22Rv1 (cell line): ENCODE measurements at regions not wholly inside any gene's neighbourhood (a gene's known extent, or its start where the extent isn't known, plus 50 kb on each side); places are given as distances from the start of the nearest gene placed in this dataset.
"Not testable (repeated sequence)": the region's sequence is repeated elsewhere in the genome, so short reads cannot be mapped to it uniquely, and the experiment has no call there.

Source experiments
- H3K27ac ChIP-seq: fragments of 450-650 bp; 2 replicates; pipeline ENCODE4 v1.5.1; 2017
- CTCF ChIP-seq: fragments of 450-650 bp; IDR thresholded peaks from 2 replicates; pipeline ENCODE4 v1.5.1; 2017; ENCODE audit warnings: mild to moderate bottlenecking
- ZFX ChIP-seq: fragments of 450-650 bp; IDR thresholded peaks from 2 replicates; pipeline ENCODE4 v1.6.1; 2017; ENCODE audit warnings: antibody characterized with exemption, borderline replicate concordance

GRCh38 chr16:29114989-29115801 lies 130.3 kb downstream of the LAT start:
- TF ChIP-seq CTCF: peak; percentile 54
- not testable (repeated sequence) for H3K27ac ChIP-seq

- no peak for TF ChIP-seq ZFX
- TF ChIP-seq CTCF: no peak
- H3K27ac ChIP-seq: no peak overlapping the region
Observed at GRCh38 chr16:29114574-29114973, 129.7 kb downstream of the LAT start.

GRCh38 chr16:29113446-29113845 lies 128.6 kb downstream of the LAT start:
- H3K27ac ChIP-seq: not testable (repeated sequence)

GRCh38 chr16:29112755-29113347 lies 128.0 kb downstream of the LAT start:
- H3K27ac ChIP-seq: no peak overlapping the region
- TF ChIP-seq CTCF (no peak), ZFX (no peak)

GRCh38 chr16:29111901-29112680 lies 127.2 kb downstream of the LAT start:
- not testable (repeated sequence) for H3K27ac ChIP-seq

- TF ChIP-seq CTCF: no peak
- TF ChIP-seq ZFX: no peak
- H3K27ac ChIP-seq: no peak overlapping the region
Observed at GRCh38 chr16:29111421-29111820, 126.6 kb downstream of the LAT start.

- H3K27ac ChIP-seq: not testable (repeated sequence)
Observed at GRCh38 chr16:29108625-29109169, 123.8 kb downstream of the LAT start.

- no peak overlapping the region for H3K27ac ChIP-seq
- TF ChIP-seq CTCF (no peak), ZFX (no peak)
Observed at GRCh38 chr16:29107299-29107698, 122.4 kb downstream of the LAT start.

- H3K27ac ChIP-seq: not testable (repeated sequence)
Observed at GRCh38 chr16:29106259-29106908, 121.5 kb downstream of the LAT start.

GRCh38 chr16:29104600-29104999 lies 119.7 kb downstream of the LAT start:
- not testable (repeated sequence) for H3K27ac ChIP-seq

- H3K27ac ChIP-seq: not testable (repeated sequence)
Observed at GRCh38 chr16:29097965-29098364, 113.1 kb downstream of the LAT start.
